CD4-positive, alpha-beta memory T cell (primary cell): ENCODE measurements at regions not wholly inside any gene's neighbourhood (a gene's known extent, or its start where the extent isn't known, plus 50 kb on each side); places are given as distances from the start of the nearest gene placed in this dataset.

ENCODE experiments used
- CTCF ChIA-PET: fragments of 350-600 bp; sonication (Branson Sonifier 250); formaldehyde crosslinking; loops from one replicate; lab custom pipeline; 2021; ENCODE audit warnings: inconsistent platforms; ENCODE audit not compliant: partially characterized antibody; lab: Charles Lee
- POLR2A ChIA-PET: fragments of 350-600 bp; sonication (Branson Sonifier 250); formaldehyde crosslinking; loops from one replicate; lab custom pipeline; 2021; ENCODE audit not compliant: partially characterized antibody; lab: Charles Lee
- DNase-seq, 5 donors: peaks; one replicate each; pipeline versions ENCODE4 v3.0.0 to v3.0.0-alpha.2; 2020 to 2022; ENCODE audit warnings: mixed read lengths in 1 of 5
- H3K27ac ChIP-seq: one replicate; pipeline ENCODE4 v1.7.0; 2013; ENCODE audit warnings: low read depth, low read length
- H3K27me3 ChIP-seq: 2 replicates; pipeline ENCODE4 v1.7.0; 2013; ENCODE audit warnings: mild to moderate bottlenecking, low read length, moderate library complexity; ENCODE audit not compliant: insufficient read depth
- H3K36me3 ChIP-seq: 2 replicates; pipeline ENCODE4 v1.7.0; 2013; ENCODE audit warnings: mild to moderate bottlenecking, low read length, moderate library complexity; ENCODE audit not compliant: insufficient read depth
- H3K4me1 ChIP-seq: 2 replicates; pipeline ENCODE4 v1.7.0; 2013; ENCODE audit warnings: mild to moderate bottlenecking, low read length, moderate library complexity; ENCODE audit not compliant: insufficient read depth
- H3K4me3 ChIP-seq, 2 donors: one replicate each; pipeline ENCODE4 v1.7.0; 2013; ENCODE audit warnings: low read length in 2 of 2, mild to moderate bottlenecking in 1 of 2
- H3K9me3 ChIP-seq, 2 donors: one replicate each; pipeline ENCODE4 v1.7.0; 2013; ENCODE audit warnings: low read length in 2 of 2, control low read depth in 1 of 2; ENCODE audit not compliant: control insufficient read depth in 1 of 2
- H3K27ac Mint-ChIP-seq, 7 donors: one replicate each; pipeline ENCODE4 v1.8.0; 2020 to 2021; ENCODE audit warnings: mixed read lengths in 7 of 7, mild to moderate bottlenecking in 6 of 7, inconsistent platforms in 3 of 7, moderate library complexity in 3 of 7
- H3K27me3 Mint-ChIP-seq, 2 donors: one replicate each; pipeline ENCODE4 v1.8.0; 2020 to 2021; ENCODE audit warnings: mixed read lengths in 2 of 2
- H3K36me3 Mint-ChIP-seq, 2 donors: one replicate each; pipeline ENCODE4 v1.8.0; 2020 to 2021; ENCODE audit warnings: mixed read lengths in 2 of 2, inconsistent platforms in 1 of 2, mild to moderate bottlenecking in 1 of 2
- H3K4me1 Mint-ChIP-seq, 4 donors: one replicate each; pipeline ENCODE4 v1.8.0; 2020 to 2021; ENCODE audit warnings: mixed read lengths in 4 of 4, mild to moderate bottlenecking in 1 of 4
- H3K4me3 Mint-ChIP-seq, 8 donors: one replicate each; pipeline ENCODE4 v1.8.0; 2020 to 2021; ENCODE audit warnings: mixed read lengths in 8 of 8, mild to moderate bottlenecking in 7 of 8, moderate library complexity in 6 of 8, inconsistent platforms in 3 of 8
- H3K9me3 Mint-ChIP-seq, 8 donors: one replicate each; pipeline ENCODE4 v1.8.0; 2020 to 2021; ENCODE audit warnings: mixed read lengths in 8 of 8, mild to moderate bottlenecking in 5 of 8, inconsistent platforms in 3 of 8, moderate library complexity in 1 of 8
- intact Hi-C: fragments of 100-400 bp; cut with micrococcal nuclease; formaldehyde crosslinking; loops from one replicate; pipeline ENCODE4 v1.15.1; 2023

DNA sequence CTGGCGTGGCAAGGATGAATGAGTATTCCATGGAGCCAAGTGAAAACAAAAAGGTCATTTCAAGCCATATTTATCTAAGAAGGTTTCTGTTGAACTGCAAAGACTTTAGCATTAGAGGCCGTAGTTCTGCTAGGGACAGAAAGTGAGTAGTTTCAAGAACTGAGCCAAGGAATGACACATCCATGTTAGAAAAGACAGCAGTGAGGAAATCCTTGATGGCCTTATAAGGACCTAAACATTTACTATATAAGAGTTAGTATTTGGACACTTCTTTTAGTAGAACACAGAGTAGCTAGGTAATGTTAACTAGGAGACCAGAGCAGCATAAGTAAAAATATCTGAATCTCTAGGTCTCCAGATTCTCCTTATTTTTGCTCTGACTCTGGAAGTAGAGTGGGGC lies 329.8 kb upstream of the SEMA3D start:
- DNase-seq: no peak
- POLR2A ChIA-PET: no interaction called here
- CTCF ChIA-PET: interaction anchor here (1.5 kb wide), 1 partner anchor 8 kb away, joined by 3 read pairs; no protein-coding TSS in a partner anchor
- Mint-ChIP-seq H3K36me3 (no peaks in the 10 kb centered on the region), H3K9me3 (peaks cover 0 to 15% (median 3%) of the 10 kb centered on the region in 8 donors), H3K27ac (no peak overlapping the region), H3K27me3 (no peaks in the 10 kb centered on the region), H3K4me1 (no peaks in the 10 kb centered on the region), H3K4me3 (no peak overlapping the region)
- Histone ChIP-seq H3K36me3 (no peaks in the 10 kb centered on the region), H3K4me3 (no peak overlapping the region), H3K27ac (no peak overlapping the region), H3K9me3 (no peaks in the 10 kb centered on the region), H3K4me1 (no peaks in the 10 kb centered on the region), H3K27me3 (no peaks in the 10 kb centered on the region)
- intact Hi-C loops: no loop called here

DNA sequence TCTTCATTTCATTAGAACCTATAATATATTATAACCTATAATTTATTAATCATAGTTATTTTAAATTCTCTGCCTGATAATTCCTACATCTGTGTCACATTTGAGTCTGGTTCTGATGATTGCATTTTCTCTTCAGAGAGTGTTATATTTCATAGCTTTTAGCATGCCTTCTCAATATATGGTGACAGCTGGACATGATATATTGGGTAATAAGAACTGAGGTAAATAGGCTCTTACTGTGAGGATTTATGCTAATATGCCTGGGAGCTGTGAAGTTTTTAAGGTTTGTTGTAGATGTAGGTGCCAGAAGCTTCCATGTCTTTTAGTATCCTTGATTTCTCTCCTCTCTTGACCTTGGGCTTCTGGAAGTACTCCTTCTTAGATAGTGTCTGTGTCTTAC lies 325.9 kb upstream of the SEMA3D start:
- POLR2A ChIA-PET: no interaction called here
- Mint-ChIP-seq H3K4me1 (no peaks in the 10 kb centered on the region), H3K36me3 (no peaks in the 10 kb centered on the region), H3K27ac (no peak overlapping the region), H3K4me3 (no peak overlapping the region), H3K27me3 (no peaks in the 10 kb centered on the region), H3K9me3 (peaks cover 0 to 15% (median 5%) of the 10 kb centered on the region in 8 donors)
- Histone ChIP-seq H3K27me3 (no peaks in the 10 kb centered on the region), H3K4me1 (no peaks in the 10 kb centered on the region), H3K36me3 (no peaks in the 10 kb centered on the region), H3K27ac (no peak overlapping the region), H3K4me3 (no peak overlapping the region), H3K9me3 (no peaks in the 10 kb centered on the region)
- intact Hi-C loops: no loop called here
- DNase-seq: no peak
- CTCF ChIA-PET: no interaction called here

DNA sequence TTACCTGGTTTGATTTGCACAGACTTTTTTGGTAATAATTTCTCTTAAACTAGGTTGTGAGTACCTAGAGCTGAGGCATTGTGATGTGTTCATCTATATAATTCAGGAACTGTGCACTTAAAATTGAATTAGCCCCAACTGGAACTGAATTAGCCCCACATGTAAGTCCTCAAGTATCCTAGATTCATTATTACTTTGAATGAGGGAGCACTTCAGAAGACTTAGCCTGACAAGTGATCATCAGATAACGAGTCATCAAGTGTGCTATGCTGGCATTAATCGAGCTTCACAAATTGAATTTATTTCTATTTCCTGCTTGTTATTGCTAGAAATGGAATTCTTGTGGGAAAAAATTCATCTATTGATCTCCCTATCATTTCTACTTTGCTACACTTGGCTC lies 323.4 kb upstream of the SEMA3D start:
- no peaks in the 10 kb centered on the region for H3K9me3 ChIP-seq
- Mint-ChIP-seq H3K36me3 (no peaks in the 10 kb centered on the region), H3K4me3 (no peak overlapping the region), H3K27ac (no peak overlapping the region), H3K4me1 (no peaks in the 10 kb centered on the region), H3K9me3 (peaks cover 0 to 8% (median 3%) of the 10 kb centered on the region in 8 donors), H3K27me3 (no peaks in the 10 kb centered on the region)
- DNase-seq: no peak
- intact Hi-C loops: no loop called here
- H3K4me3 ChIP-seq: no peak overlapping the region
- H3K27ac ChIP-seq: no peak overlapping the region
- ChIA-PET CTCF (no interaction called here), POLR2A (no interaction called here)
- no peaks in the 10 kb centered on the region for H3K27me3 ChIP-seq
- H3K36me3 ChIP-seq: no peaks in the 10 kb centered on the region
- H3K4me1 ChIP-seq: no peaks in the 10 kb centered on the region

DNA sequence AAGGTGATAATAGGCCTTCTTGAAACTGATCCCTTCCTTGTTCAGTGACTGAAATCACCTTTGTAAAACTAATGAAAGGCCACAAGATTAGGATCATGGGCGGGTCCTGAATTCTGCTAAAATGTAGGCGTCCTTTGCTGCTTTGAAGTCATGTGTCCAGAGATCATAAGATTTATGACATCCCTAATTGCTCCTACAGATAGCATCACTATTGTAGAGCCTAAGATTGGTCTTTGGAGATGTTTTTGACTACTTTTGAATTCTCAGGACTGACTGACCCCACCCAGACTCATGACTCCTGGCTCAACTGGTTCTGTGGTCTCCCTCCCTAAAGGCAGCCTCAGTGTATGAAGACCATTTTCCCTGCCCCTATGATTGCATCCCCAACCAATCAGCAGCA lies 322.6 kb upstream of the SEMA3D start:
- ChIA-PET CTCF (no interaction called here), POLR2A (no interaction called here)
- no peaks in the 10 kb centered on the region for H3K4me1 ChIP-seq
- no peaks in the 10 kb centered on the region for H3K36me3 ChIP-seq
- intact Hi-C loops: no loop called here
- Mint-ChIP-seq H3K27ac (no peak overlapping the region), H3K27me3 (no peaks in the 10 kb centered on the region), H3K4me1 (no peaks in the 10 kb centered on the region), H3K4me3 (no peak overlapping the region), H3K36me3 (no peaks in the 10 kb centered on the region), H3K9me3 (peaks cover 0 to 6% (median 3%) of the 10 kb centered on the region in 8 donors)
- no peak for DNase-seq
- H3K27me3 ChIP-seq: no peaks in the 10 kb centered on the region
- H3K27ac ChIP-seq: no peak overlapping the region
- H3K9me3 ChIP-seq: no peaks in the 10 kb centered on the region
- no peak overlapping the region for H3K4me3 ChIP-seq

DNA sequence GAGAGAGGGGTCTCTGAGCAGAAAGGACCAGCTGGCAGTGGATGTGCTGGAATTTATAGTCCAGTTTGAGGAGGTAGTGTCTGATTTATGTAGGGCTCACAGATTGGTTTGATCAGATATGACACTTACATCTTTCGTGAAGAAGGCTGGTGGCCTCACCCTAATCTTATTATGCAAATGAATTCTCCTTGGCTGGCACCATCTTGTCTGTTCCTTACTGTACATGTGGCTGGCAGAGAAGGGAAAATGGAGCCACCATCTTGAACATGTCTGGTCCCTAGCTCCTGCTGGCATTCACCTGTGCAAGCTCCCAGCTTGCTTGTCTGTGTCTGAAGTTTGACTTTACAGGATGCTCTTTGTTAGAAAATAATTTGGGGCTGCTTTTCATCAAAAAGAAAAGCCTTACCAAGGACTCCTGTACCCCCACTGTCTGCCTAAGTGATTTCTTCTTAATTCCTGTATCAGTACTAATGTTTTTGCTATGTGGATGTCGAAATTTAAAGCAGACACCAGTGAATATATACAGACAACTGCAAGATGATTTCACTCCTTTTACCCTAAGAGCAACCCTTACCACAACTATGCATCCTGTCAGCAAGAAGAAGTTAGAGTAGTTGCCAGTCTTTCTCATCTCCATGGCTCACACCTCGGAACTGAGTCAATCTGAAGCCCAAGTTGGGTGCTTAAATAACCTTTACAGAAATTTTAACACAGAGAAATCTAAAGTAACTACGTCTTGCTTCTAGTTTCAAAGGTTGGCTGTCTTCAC lies 322.0 kb upstream of the SEMA3D start:
- H3K27me3 ChIP-seq: no peaks in the 10 kb centered on the region
- Mint-ChIP-seq H3K4me3 (no peak overlapping the region), H3K27ac (no peak overlapping the region), H3K9me3 (peaks cover 0 to 6% (median 2%) of the 10 kb centered on the region in 8 donors), H3K4me1 (no peaks in the 10 kb centered on the region), H3K27me3 (no peaks in the 10 kb centered on the region), H3K36me3 (no peaks in the 10 kb centered on the region)
- H3K4me3 ChIP-seq: no peak overlapping the region
- DNase-seq: no peak
- no peaks in the 10 kb centered on the region for H3K9me3 ChIP-seq
- H3K36me3 ChIP-seq: no peaks in the 10 kb centered on the region
- H3K4me1 ChIP-seq: no peaks in the 10 kb centered on the region
- intact Hi-C loops: no loop called here
- no peak overlapping the region for H3K27ac ChIP-seq
- ChIA-PET POLR2A (no interaction called here), CTCF (no interaction called here)

DNA sequence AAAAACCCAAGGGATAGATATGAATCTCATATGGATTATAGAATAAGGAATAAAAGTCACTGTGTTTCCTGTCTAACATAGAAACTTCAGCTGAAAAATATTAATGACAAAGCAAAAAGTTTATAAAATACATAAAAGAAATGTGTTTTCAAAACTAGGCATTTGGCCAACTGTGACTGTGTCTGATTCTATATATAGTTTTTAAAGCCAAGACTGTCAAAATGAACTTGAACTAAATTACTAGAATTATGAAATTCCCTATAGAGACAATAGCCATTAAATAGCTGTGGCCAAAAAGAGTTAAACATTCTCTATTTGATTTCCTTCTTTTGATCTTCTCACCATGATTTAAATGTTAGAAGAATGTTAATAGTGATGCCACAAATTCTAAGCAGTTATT lies 311.2 kb upstream of the SEMA3D start:
- CTCF ChIA-PET: no interaction called here
- Histone ChIP-seq H3K27me3 (no peaks in the 10 kb centered on the region), H3K4me1 (no peaks in the 10 kb centered on the region), H3K27ac (no peak overlapping the region), H3K4me3 (no peak overlapping the region), H3K36me3 (no peaks in the 10 kb centered on the region), H3K9me3 (no peaks in the 10 kb centered on the region)
- no peaks in the 10 kb centered on the region for H3K27me3 Mint-ChIP-seq
- H3K36me3 Mint-ChIP-seq: no peaks in the 10 kb centered on the region
- POLR2A ChIA-PET: no interaction called here
- no peaks in the 10 kb centered on the region for H3K4me1 Mint-ChIP-seq
- H3K9me3 Mint-ChIP-seq: peaks cover 0 to 18% (median 8%) of the 10 kb centered on the region in 8 donors
- intact Hi-C loops: no loop called here
- no peak for DNase-seq
- no peak overlapping the region for H3K27ac Mint-ChIP-seq
- no peak overlapping the region for H3K4me3 Mint-ChIP-seq

DNA sequence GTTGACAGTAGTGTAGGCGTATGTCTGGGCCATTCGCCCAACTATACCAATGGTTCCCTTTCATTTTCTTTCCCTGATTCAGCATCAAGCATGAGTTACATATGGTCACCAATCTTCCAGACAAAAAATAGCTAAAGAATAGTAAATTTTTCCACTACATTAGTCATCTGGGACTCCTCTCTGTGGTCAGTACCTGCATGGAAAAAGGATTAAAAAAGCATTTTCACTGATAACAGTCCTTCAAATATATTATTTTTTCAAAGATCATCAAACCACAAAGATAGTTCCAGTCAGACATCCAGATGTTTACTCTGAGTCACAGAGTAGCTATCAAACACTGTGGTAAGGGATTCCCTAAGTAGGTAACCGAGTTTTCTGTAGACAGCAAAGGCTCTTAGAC lies 302.6 kb upstream of the SEMA3D start:
- Mint-ChIP-seq H3K4me1 (no peaks in the 10 kb centered on the region), H3K27me3 (no peaks in the 10 kb centered on the region), H3K36me3 (no peaks in the 10 kb centered on the region), H3K27ac (no peak overlapping the region), H3K4me3 (no peak overlapping the region), H3K9me3 (peaks cover 0 to 12% (median 2%) of the 10 kb centered on the region in 8 donors)
- no peaks in the 10 kb centered on the region for H3K4me1 ChIP-seq
- H3K4me3 ChIP-seq: no peak overlapping the region
- H3K27me3 ChIP-seq: no peaks in the 10 kb centered on the region
- POLR2A ChIA-PET: no interaction called here
- intact Hi-C loops: no loop called here
- H3K27ac ChIP-seq: no peak overlapping the region
- H3K9me3 ChIP-seq: no peaks in the 10 kb centered on the region
- no peaks in the 10 kb centered on the region for H3K36me3 ChIP-seq
- no peak for DNase-seq
- CTCF ChIA-PET: interaction anchor here (0.8 kb wide), 1 partner anchor 11 kb away, joined by 3 read pairs; no protein-coding TSS in a partner anchor
